NT2/D1 (cell line): ENCODE measurements at regions not wholly inside any gene's neighbourhood (a gene's known extent, or its start where the extent isn't known, plus 50 kb on each side); places are given as distances from the start of the nearest gene placed in this dataset.
A peak's percentile ranks its signal among the peaks of the same experiment; 100 is the strongest.

Experiments
- DNase-seq: peaks from one replicate; pipeline ENCODE4 v3.0.0-alpha.2; 2011; ENCODE audit warnings: low read depth, low spot score
- H3K27me3 ChIP-seq: 2 replicates; pipeline ENCODE4 v1.6.0; 2011; ENCODE audit warnings: mild to moderate bottlenecking; ENCODE audit not compliant: insufficient read length, insufficient read depth
- H3K36me3 ChIP-seq: 2 replicates; pipeline ENCODE4 v1.6.1; 2011; ENCODE audit warnings: mild to moderate bottlenecking, low read length, mixed read lengths; ENCODE audit not compliant: insufficient read depth, insufficient read length
- H3K4me1 ChIP-seq: 2 replicates; pipeline ENCODE4 v1.5.1; 2011; ENCODE audit not compliant: insufficient read depth, insufficient read length
- H3K4me3 ChIP-seq: 2 replicates; pipeline ENCODE4 v1.5.1; 2011; ENCODE audit warnings: low read depth; ENCODE audit not compliant: insufficient read length
- H3K9ac ChIP-seq: 2 replicates; pipeline ENCODE4 v1.6.0; 2011; ENCODE audit warnings: low read depth; ENCODE audit not compliant: insufficient read length
- H3K9me3 ChIP-seq: 2 replicates; pipeline ENCODE4 v1.5.1; 2011; ENCODE audit warnings: mild to moderate bottlenecking, low read length; ENCODE audit not compliant: insufficient read depth
- SUZ12 ChIP-seq: IDR thresholded peaks from 2 replicates; pipeline ENCODE4 v1.6.1; 2011; ENCODE audit not compliant: insufficient read length, insufficient read depth; ENCODE audit errors: extremely low read depth
- YY1 ChIP-seq: IDR thresholded peaks from 2 replicates; pipeline ENCODE4 v1.6.1; 2011; ENCODE audit not compliant: insufficient read length, insufficient read depth
- ZNF274 ChIP-seq: IDR thresholded peaks from 2 replicates; pipeline ENCODE4 v1.6.1; 2011; ENCODE audit warnings: mild to moderate bottlenecking, low read depth, low read length

- TF ChIP-seq SUZ12 (no peak), YY1 (no peak), ZNF274 (no peak)
- no peaks in the 10 kb centered on the region; the same call in 1 of the 2 replicates for H3K9me3 ChIP-seq
- no peaks in the 10 kb centered on the region for H3K27me3 ChIP-seq
- H3K4me3 ChIP-seq = no peak overlapping the region
- H3K4me1 ChIP-seq = no peaks in the 10 kb centered on the region
- DNase-seq = no peak
- no peaks in the 10 kb centered on the region for H3K36me3 ChIP-seq
- H3K9ac ChIP-seq = no peak overlapping the region
Observed at GRCh38 chr7:84291756-84292155, 97.2 kb upstream of the SEMA3A start.

DNA sequence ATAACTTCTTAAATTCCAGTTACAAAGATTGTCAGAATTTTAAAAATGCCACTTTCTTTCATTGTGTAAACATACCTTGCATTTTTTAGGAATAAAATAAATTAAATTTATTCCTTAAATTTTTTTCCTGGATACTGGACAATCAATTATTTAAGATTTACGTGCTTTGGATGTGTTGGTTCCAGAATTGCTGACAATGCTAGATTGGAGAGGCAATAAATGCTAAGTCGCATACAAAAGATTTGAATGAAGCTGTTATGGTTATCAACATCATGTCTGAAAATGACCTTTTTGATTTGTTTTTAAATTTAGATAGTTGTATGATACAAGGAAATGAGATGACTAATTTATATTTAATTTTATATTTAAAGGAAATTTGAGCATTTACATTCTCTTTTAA, 89.2 kb upstream of the SEMA3A start:
- Histone ChIP-seq H3K9ac (no peak overlapping the region), H3K36me3 (no peaks in the 10 kb centered on the region), H3K4me1 (no peaks in the 10 kb centered on the region), H3K27me3 (no peaks in the 10 kb centered on the region), H3K4me3 (no peak overlapping the region), H3K9me3 (peaks cover 14% of the 10 kb centered on the region; the same call in 1 of the 2 replicates)
- DNase-seq = no peak
- no peak for TF ChIP-seq YY1
- no peak for TF ChIP-seq SUZ12
- no peak for TF ChIP-seq ZNF274

DNA sequence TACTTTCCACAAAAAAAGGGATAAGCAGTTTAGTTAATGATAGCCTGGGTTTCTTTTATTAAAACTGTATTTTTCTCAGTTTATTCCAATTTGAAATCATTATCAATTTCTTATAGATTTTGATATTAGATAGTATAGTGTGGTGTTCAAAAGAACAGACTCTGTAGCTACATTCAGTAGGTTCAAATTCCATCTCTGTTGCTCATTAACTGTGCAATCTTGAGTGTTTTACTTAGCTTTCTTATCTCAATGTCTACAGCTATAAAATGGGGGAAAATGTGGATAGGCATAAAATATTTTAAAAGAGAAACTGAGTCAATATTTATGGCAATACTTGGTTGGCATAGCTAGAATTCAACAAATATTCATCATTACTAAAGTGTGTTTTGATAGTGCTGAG, 86.9 kb upstream of the SEMA3A start:
- Histone ChIP-seq H3K36me3 (no peaks in the 10 kb centered on the region), H3K4me1 (no peaks in the 10 kb centered on the region), H3K9ac (no peak overlapping the region), H3K4me3 (no peak overlapping the region), H3K9me3 (peaks cover 23% of the 10 kb centered on the region), H3K27me3 (no peaks in the 10 kb centered on the region)
- no peak for DNase-seq
- TF ChIP-seq YY1 (no peak), SUZ12 (no peak), ZNF274 (no peak)

DNA sequence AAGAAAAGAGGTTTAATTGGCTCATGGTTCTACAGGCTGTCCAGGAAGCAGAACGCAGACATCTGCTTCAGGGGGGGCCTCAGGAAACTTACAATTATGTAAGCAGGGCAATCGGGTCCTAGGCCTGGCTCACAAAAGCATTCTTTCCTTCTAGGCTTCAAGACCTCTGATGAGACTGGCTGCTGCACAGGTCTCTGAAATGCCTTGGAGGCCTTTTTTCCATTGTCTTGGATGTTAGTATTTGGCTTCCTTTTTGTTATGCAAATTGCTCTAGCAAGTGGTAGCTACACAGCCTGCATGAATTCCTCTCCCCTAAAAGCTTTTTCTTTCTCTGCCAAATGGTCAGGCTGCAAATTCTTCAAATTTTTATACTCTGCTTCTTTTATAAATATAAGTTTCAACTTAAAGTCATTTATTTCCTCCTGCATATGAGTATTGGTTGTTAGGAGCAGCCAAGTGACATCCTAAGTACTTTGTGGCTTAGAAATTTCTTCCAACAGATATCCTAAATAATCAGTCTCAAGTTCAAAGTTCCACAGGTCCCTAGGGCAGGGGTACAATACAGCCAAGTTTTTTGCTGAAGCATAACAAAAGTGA, 83.1 kb upstream of the SEMA3A start:
- TF ChIP-seq YY1 (no peak), ZNF274 (no peak), SUZ12 (no peak)
- DNase-seq = peak; percentile 96
- Histone ChIP-seq H3K27me3 (no peaks in the 10 kb centered on the region), H3K9me3 (peaks cover 29% of the 10 kb centered on the region), H3K4me3 (no peak overlapping the region), H3K9ac (no peak overlapping the region), H3K4me1 (no peaks in the 10 kb centered on the region), H3K36me3 (no peaks in the 10 kb centered on the region)

- H3K9me3 ChIP-seq = peaks cover 17% of the 10 kb centered on the region
- DNase-seq = no peak
- no peaks in the 10 kb centered on the region for H3K4me1 ChIP-seq
- H3K27me3 ChIP-seq = no peaks in the 10 kb centered on the region
- H3K36me3 ChIP-seq = no peaks in the 10 kb centered on the region
- no peak for TF ChIP-seq YY1
- H3K4me3 ChIP-seq = no peak overlapping the region
- no peak overlapping the region for H3K9ac ChIP-seq
Observed at GRCh38 chr7:84274029-84274638, 79.5 kb upstream of the SEMA3A start.

GRCh38 chr7:84271543-84271942, 77.0 kb upstream of the SEMA3A start:
- Histone ChIP-seq H3K4me3 (no peak overlapping the region), H3K27me3 (no peaks in the 10 kb centered on the region), H3K36me3 (no peaks in the 10 kb centered on the region), H3K9ac (no peak overlapping the region), H3K9me3 (0 out of 2 replicates have a peak, but pooled peaks cover 6% of the 10 kb centered on the region), H3K4me1 (no peaks in the 10 kb centered on the region)
- TF ChIP-seq ZNF274 (no peak), SUZ12 (no peak), YY1 (no peak)
- no peak for DNase-seq

GRCh38 chr7:84264396-84264795, 69.8 kb upstream of the SEMA3A start:
- no peak for TF ChIP-seq SUZ12
- no peak for TF ChIP-seq YY1
- no peak for TF ChIP-seq ZNF274
- DNase-seq = no peak

More at GRCh38 chr7:84264396-84264795, 69.8 kb upstream of the SEMA3A start:
- H3K27me3 ChIP-seq = no peaks in the 10 kb centered on the region
- peaks cover 10% of the 10 kb centered on the region; the same call in 1 of the 2 replicates for H3K9me3 ChIP-seq
- H3K9ac ChIP-seq = no peak overlapping the region
- H3K4me3 ChIP-seq = no peak overlapping the region
- H3K4me1 ChIP-seq = no peaks in the 10 kb centered on the region
- no peaks in the 10 kb centered on the region for H3K36me3 ChIP-seq
